NCI-H1930 (cell line): ENCODE measurements at regions not wholly inside any gene's neighbourhood (a gene's known extent, or its start where the extent isn't known, plus 50 kb on each side); places are given as distances from the start of the nearest gene placed in this dataset.

Experiments used
- DNase-seq, 2 experiments: peaks; one replicate each; lab custom pipeline; 2025; lab: John Stamatoyannopoulos, UW

DNA sequence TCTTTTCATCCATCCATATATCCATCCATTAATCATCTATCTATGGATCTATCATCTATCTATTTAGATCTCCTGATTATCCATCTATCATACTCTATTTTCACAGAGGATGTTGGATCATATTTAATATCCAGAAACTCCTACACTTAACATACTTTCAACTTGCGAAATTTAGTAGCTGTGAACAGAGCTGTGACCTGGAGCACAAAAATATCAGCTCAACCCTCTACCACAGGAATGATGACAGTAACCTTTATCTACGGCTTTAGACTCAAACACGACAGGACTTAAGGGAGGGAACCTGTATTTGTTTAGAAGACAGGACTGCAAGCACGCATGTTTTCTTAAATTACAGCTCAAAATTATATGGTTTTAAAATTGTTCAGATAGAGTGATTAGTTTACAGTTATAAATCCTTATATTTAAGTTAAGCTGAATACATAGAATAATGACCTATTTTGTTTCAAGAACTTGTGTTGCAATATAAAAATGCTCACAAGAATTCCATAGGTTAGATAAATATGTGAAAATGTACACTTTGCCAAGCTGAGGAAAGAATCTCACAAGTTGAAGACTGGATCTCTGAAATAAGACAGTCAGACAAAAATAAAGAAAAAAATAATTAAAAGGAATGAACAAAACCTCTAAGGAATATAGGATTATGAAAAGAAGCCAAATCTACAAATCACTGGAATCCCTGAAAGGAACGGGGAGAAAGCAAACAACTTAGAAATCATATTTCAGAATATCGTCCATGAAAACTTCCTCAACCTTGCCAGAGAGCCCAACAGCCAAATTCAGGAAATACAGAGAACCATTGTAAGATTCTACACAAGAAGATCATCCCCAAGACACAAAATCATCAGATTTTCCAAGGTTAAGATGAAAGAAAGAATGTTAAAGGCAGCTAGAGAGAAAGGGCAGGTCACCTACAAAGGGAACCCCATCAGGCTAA, 142.0 kb downstream of the COL6A3 start:
- no peak for DNase-seq
